ENCODE measurements at regions not wholly inside any gene's neighbourhood (a gene's known extent, or its start where the extent isn't known, plus 50 kb on each side); places are given as distances from the start of the nearest gene placed in this dataset.
"Not testable (repeated sequence)": the region's sequence is repeated elsewhere in the genome, so short reads cannot be mapped to it uniquely, and the experiment has no call there.

DNA sequence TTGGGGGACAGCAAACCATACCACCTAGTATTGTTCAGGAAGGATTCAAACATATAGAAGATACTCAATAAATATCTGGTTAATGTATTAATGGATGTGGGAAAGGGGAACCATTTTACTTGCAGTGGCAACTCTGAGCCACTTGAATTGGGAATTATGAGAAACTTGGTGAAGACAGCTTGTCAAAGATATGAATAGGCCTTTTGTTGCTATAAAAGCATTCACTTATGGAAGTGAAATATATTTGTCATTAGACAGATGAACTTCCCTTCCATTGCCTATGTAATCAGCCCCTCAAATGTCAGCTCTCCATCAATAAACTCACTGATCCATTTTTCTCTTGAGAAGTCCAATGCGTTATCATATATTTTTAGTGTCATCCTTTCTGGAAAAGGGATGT, 56.1 kb downstream of the GPR85 start:
- no peak for FAIRE-seq

DNA sequence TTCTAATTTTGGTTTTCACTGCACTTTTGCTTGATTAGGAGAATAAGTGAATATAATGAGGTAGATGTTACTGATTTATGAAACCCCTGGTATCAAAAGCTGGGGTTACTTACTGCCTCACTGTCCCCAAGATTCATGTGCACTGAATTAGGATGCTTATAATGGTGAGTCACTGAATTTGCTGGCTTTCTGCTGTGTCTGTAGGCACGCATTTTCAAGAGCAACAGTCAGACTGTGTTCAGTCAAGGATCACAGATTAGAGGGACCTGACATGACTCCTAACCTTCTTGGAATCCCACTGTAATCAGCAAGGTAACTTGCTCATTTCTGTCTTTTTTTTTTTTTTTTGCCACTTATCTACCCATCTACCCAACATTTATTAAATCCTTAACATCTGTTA, 59.7 kb downstream of the GPR85 start:
- no peak for FAIRE-seq

DNA sequence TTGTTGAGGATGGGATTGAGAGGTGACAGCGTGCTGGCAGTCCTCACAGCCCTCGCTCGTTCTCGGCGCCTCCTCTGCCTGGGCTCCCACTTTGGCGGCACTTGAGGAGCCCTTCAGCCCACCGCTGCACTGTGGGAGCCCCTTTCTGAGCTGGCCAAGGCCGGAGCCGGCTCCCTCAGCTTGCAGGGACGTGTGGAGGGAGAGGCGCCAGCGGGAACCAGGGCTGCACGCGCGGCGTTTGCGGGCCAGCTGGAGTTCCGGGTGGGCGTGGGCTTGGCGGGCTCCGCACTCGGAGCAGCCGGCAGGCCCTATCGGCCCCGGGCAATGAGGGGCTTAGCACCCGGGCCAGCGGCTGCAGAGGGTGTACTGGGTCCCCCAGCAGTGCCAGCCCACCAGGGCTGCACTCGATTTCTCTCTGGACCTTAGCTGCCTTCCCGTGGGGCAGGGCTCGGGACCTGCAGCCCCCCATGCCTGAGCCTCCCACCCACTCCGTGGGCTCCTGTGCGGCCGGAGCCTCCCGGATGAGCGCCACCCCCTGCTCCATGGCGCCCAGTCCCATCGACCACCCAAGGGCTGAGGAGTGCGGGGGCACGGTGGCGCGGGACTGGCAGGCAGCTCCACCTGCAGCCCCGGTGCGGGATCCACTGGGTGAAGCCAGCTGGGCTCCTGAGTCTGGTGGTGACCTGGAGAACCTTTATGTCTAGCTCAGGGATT, 69.3 kb downstream of the GPR85 start:
- not testable (repeated sequence) for FAIRE-seq

DNA sequence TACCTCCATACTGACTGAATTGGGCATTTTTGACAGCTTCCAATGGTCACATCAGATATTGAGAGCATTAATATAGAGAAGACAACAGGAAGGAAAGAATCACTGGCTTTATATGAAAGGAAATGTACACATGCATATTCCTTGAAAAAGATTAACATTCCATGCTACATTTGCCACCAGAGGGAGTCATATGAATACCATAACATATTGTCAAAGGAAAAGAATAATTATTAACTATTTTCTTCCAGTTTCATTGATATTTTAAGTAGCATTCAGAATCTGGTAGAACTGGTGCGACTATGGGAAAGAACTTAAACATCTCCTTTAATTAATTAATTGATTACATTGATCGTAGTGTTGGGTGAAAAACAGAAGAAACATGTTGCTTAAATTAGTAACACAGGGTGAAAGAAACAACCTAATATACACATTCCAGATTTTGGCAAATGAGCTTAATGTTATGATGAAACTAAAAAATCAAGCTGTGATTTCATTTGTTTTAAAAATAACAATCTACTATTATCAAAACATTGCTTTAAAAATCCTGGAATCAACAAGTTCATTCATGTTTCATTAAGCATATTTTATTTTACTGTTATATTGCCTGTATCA, 71.5 kb downstream of the GPR85 start:
- peak; percentile 97 for FAIRE-seq

DNA sequence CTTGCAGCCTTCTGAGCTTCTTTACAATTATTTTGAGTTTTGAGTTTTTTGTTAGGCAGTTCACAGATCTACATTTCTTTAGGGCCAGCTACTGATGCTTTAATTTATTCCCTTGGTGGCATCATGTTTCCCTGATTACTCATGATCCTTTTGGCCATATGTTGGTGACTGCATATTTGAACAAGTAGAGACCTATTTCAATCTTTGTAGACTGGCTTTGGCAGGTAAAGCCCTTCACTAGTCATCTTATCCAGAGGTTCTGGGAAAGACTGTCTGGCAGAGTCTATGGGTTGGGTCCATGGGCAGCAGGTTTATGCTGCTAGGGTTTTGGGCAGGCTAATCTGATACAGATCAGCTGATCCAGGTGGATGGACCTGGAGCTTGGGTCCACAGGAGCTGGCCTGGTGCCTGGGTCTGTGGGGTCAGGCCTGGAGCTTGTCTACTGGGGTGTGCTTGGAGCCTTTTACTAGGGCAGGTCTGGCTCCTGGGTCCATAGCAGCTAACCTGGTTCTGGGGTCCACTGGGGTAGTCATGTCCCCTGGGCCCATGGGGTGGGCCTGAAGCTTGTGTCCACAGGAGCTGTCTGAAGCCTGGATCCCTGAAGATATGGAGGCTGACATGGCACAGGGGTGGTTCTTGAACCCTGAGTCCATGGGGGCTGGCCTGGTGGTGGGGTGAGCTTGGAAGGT, 72.7 kb downstream of the GPR85 start:
- FAIRE-seq = no peak

DNA sequence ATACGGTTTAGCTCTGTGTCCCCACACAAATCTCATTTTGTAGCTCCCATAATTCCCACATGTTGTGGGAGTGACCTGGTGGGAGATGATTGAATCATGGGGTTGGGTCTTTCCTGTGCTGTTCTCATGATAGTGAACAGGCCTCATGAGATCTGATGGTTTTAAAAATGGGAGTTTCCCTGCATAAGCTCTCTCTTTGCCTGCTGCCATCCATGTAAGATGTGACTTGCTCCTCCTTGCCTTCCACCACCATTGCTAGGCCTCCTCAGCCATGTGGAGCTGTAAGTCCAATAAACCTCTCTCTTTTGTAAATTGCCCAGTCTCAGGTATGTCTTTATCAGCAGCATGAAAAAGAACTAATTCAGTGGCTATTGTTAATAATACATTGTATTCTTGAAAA, 73.8 kb downstream of the GPR85 start:
- not testable (repeated sequence) for FAIRE-seq

DNA sequence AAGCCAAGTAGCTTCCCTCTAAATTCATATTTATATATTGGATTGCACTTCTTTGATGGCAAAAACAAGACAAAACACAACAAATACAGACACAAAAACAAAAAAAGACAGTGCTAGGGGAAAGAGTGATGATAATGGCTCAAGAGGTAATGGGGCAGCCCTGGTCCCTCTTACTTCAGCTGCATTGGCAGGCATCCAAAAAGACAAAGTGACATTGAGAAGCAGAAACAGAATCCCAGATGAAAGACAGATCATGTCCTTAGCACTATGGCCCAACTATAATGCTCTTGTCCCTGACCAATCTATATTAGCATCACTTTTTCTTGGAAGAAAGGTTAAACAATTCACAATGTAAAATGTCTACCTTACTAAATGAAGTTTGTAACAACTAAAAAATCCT, 76.2 kb downstream of the GPR85 start:
- no peak for FAIRE-seq

DNA sequence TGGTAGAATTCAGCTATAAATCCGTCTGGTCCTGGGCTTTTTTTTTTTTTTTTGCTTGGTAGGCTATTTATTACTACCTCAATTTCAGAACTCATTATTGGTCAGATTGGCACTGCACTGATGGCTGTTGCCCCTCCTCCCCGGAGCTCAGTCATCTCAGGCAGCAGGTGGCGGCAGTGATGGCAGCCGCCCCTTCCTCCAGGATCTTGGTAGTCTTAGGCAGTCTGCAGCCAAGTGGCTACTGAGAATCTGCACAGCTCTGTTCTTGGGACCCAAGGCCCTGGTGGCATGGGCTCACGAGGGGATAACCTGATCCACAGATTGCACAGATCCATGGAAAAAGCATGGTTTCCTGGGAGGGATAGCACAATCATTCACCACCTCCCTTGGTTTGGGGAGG, 77.9 kb downstream of the GPR85 start:
- FAIRE-seq = no peak

DNA sequence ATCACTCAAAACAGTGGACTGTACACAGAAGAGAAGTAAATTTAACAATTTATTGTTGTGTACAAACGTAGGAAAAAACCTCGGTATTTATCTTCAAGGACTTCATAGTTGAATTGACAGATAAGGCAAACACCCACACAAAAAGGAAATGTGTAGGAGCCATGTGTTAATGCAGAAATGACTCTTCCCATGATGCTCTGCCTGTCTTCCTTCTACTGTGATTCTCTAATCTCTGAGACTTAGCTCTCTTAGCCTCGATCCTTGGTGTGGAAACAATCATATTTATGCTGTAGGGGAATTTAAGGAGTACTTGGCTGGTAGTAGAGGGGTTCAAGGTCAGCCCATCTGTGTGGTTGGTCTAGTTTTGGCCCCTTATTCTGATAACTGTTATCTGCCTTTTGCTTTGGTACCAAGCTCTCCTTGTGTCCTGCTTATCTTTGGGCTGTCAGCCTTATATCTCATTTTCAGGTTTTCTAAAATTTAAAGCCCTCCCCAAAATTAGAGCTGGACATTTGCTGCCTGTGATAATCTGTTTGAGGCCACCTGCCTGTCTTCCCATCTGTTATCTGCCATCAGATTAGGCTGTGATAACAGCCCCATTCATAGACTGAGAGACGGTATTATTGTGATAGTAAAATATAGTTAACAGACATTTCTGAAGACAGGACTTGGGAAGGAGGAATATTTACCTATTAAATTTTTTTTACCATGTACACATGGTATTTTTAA, 81.7 kb downstream of the GPR85 start:
- FAIRE-seq = no peak

DNA sequence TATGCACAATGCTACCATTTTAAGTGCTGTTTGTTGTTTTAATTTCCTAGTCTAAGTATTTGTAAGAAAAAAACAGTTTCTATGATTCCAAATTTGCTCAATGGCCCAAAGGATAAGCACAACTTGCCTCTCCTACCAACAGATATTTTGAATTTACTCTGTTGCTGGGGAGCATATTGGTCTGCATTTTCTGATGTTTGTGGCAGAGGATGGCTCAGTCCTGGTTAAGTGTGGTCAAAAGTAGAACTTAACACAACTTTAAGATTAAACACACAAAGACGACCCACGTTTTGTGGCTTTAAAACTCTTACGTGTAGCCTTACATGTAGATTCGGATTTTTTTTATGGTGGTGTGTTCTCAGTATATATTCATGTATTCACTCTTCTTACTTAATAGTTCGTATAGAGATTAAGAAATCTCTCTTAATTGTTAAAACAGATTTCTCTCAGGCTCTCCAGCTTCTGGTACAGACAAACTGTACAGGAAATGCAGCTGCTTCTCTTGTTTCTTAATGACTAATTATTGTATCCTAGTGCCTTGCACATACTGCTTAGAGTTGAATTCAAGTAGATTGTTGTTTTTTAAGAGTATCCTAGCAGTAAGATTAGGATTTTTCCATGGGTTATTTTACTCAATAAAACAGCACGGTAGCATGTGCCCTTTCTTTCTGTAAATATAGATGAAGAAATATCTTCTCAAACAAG, 86.2 kb downstream of the GPR85 start:
- FAIRE-seq = no peak

DNA sequence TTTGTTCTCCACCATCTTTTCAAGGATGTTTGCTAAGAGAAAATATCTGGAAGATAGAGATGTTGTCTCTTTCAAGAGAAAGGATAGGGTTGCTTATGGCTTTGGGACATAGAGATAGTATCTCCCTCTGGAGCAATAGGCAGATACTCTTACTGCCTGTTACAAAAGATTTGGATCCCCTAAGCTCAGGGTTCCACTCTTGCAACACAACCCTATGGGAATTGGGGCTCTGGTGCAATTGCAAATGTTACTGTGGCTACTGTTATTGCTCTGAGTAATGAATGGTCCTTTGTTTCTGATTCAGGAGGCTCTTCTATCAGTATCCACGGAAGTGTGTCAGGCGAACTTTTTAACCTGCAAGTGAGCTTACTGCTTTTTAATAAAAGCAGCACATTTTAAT, 88.8 kb downstream of the GPR85 start:
- FAIRE-seq = no peak

DNA sequence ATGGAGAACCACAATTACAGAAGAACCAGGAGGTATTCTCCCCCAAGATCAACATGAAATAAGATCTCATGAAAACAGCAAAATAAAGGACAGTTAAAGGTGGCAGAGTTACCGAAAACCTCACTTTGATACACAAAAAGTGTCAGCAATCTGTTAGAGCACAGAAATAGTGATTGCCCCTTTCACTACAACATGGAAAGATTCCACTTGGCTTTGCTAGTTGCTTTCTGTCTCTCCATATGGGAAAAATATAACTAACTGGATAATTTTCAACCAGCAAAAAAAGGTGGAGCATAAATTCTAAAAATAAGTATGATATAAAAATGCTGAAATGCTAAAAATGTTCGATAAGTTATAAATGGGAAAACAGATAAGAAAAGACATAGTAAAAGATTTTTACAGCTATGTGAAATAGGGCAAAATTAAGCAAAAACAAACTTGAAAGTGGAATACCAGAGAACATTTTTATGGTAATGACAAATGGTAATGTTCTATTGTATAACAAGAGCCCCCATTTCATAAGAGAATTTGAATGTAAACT, 90.2 kb downstream of the GPR85 start:
- FAIRE-seq = no peak

DNA sequence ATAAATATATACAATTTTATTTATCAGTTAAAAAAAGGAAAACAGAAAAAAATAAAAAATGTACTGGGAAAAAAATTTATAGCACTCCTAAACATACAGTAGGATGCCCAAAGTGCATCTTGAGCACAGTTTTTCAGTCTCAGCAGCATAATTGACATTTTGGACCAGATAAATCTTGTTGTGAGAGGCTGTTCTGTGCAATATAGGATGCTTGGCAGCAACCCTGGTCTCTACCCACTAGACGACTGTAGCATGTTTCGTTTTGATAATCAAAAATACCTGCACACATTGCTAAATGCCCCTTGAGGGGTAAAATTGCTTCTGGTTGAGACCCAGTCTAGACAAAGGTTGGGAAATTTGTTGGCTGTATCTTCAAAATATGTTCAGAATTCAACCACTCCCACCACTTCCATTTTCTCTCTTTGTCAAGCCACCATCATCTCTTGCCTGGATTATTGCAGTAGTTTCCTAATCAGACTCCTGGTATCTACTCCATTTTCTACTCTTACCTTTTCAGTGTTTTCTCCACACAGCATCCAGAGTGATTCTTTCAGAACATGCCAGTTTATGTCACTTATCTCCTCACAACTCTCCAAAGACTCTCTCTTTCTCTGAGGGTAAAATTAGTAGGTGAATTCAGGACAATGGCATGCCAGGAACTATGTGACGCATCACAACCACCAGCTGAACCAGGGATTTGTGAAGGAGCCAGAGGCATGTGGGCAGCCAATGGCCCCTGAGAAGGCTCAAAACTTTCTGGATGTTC, 91.4 kb downstream of the GPR85 start:
- FAIRE-seq = no peak

DNA sequence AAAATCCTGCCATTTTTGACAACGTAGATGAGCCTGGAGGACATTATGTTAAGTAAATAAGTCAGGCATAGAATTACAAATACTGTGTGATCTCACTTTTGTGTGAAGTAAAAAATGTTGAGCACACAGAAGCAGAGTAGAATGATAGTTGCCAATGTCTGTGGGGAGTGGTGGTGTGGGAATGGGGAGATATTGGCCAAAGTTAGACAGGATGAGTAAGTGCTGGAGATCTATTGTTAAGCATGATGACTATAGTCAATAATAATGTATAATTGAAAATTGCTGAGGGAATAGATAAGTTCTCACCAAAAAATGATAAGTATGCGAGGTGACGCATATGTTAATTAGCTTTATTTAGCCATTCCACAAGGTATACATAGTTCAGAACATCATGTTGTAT, 92.0 kb downstream of the GPR85 start:
- no peak for FAIRE-seq

DNA sequence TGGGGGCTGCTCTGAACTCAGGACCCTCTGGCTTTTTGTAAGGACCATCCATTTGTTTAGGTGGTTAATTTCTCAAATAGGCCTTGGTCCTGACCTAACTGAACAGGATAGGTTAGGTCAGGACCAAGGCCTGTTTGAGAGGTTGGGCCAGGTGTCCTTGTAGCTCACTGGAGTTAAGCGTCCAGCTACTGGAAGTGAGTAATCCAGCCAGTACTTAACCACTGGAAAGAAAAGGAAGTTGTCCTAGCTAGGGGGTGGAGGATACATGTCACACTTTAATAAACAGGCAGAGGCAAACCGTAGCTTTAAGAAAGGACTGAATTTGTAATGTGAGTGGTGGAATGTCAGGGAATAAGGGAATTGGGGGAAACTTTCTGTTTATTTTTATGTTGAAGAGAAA, 96.0 kb downstream of the GPR85 start:
- FAIRE-seq = no peak

DNA sequence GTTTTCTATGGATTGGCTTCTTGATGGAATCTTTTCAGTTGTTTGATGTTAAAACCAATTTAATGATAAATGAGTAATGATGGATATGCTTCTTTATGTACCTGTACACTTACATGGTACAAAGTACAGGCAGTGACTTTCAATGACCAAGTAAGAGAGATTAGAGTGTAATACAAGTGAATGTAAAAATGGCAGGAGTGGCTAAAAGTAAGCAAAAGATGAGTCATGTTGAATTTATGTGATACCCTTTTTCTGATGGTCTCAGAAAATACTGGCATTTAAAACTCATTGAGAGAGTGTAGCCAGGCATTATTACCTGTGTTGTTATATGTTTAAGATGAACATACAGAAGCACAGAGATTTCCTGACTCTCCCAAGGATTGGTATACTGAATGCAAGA, 97.1 kb downstream of the GPR85 start:
- no peak for FAIRE-seq

DNA sequence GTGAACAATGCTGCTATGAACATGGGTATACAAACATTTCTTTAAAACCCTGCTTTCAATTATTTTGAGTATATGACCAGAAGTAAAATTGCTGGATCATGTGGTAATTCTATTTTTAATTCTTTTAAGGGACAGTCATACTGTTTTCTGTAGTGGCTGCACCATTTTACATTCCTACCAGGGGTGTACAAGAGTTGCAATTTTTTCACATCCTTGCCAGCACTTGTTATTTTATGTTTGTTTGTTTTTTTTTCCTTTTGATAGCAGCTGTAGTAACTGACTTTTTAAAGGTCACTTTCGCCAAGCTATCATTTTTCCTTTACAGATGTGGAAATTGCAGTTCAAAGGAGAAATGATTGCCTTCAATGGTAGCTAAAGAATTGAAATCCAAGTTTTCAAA, 99.5 kb downstream of the GPR85 start:
- no peak for FAIRE-seq

DNA sequence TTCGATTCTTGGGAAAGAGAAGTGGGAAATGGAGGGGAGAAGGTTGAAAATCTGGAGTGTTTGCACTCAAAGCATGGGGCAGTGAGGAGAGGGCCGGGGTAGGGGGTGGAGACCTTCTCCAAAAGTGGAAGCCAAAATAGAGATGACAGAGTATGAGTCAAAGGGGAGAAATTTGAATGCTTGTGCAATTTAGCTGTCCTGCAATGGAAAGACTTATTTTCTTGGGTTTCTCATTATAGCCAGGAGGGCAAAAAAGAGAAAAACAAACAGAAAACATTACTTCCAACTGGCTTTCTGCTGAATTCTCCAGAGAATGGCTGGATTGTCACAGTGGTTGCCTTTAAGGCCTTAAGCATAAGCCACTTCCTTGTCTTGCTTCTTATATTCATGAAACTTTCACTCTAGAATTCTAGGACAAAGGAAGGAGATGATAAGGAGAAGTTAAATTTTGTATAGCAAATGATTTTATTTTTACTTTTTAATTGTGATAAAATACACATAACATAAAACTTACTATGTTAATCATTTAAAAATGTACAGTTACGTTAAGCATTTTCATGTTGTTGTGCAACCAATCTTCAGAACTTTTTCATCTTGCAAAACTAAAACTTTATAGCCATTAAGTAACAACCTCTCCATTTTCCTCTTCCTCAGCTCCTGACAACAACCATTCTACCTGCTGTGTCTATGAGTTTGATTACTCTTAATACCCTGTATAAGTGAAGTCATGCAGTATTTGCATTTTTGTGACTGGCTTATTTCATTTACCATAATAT, 100.2 kb downstream of the GPR85 start:
- no peak for FAIRE-seq

DNA sequence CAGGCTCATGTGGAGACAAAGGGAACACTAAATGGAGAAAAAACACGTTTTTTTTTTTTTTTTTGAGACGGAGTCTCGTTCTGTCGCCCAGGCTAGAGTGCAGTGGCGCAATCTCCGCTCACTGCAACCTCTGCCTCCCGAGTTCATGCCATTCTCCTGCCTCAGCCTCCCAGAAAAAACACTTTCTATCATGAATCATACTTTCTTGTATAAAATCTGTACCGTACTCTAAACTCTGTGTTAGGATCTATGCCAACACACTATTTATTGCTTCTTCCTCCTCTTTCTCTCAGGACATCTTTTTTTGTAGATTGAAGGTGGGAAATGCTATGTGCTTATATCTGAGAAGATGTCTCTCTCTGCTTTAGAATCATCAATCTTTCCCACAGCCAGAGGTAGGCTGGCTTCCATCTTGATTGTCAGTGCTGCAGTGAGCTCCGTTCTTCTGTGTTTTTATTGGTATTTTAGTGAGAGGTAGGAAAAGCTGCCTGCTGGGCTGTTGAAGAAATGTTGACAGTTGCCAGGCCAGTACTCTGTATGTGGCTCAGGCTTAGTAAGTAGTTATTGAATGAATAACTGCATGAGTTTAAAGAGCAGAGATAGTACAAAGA, 101.1 kb downstream of the GPR85 start:
- no peak for FAIRE-seq

DNA sequence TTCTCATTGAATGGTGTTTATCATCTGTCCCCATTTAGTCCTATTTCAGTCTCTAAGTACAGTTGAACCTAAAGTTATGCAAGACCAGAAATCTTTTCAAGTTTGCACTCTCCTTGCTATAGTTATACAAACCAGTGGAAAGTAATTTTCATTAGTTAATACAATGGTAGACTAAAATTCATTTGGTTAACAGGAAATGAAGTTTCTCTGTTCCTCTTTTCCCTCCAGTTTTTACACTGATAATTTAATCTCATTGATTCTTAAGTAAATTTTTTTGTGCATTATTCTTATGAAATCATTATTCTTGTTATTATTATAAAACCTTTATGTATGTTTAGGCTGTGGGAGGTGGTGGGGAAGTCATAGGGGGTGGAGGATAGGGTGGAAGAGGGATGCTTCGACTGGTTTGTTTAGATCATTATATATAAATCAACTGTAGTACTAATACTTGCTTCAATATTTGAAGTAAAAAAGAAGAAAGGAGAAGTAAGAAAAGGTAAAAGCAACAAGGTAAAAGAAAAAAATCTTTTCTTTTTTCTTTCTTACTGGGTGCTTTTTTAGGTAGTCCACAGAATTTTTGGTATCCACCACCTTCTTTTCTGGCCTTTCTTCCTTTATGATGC, 104.1 kb downstream of the GPR85 start:
- no peak for FAIRE-seq
